CD4-positive, CD25-positive, alpha-beta regulatory T cell (primary cell): ENCODE measurements at regions not wholly inside any gene's neighbourhood (a gene's known extent, or its start where the extent isn't known, plus 50 kb on each side); places are given as distances from the start of the nearest gene placed in this dataset.

ENCODE experiments used
- ATAC-seq, 2 donors: fragments of 150-1000 bp; cut with Tn5 transposase; one replicate each; pipeline ENCODE4 v1.10.0; 2021; ENCODE audit warnings: low read depth in 2 of 2, moderate number of reproducible peaks in 2 of 2, moderate library complexity in 1 of 2
- DNase-seq, 3 donors: peaks; one replicate each; pipeline versions ENCODE4 v3.0.0 to v3.0.0-alpha.2; 2012 to 2022; ENCODE audit warnings: mixed read lengths in 1 of 3
- H3K27ac ChIP-seq: one replicate; pipeline ENCODE4 v1.7.0; 2013; ENCODE audit warnings: mild to moderate bottlenecking, low read length; ENCODE audit not compliant: insufficient read depth, poor library complexity, severe bottlenecking
- H3K27me3 ChIP-seq: one replicate; pipeline ENCODE4 v1.7.0; 2013; ENCODE audit warnings: low read length; ENCODE audit not compliant: control insufficient read depth, insufficient read depth
- H3K36me3 ChIP-seq: one replicate; pipeline ENCODE4 v1.7.0; 2013; ENCODE audit warnings: mild to moderate bottlenecking, low read length, moderate library complexity; ENCODE audit not compliant: control insufficient read depth, insufficient read depth
- H3K4me1 ChIP-seq: 2 replicates; pipeline ENCODE4 v1.7.0; 2013; ENCODE audit warnings: mild to moderate bottlenecking, low read length; ENCODE audit not compliant: insufficient read depth, control insufficient read depth, poor library complexity, severe bottlenecking
- H3K4me3 ChIP-seq: one replicate; pipeline ENCODE4 v1.7.0; 2013; ENCODE audit warnings: low read depth, mild to moderate bottlenecking, low read length, moderate library complexity
- H3K9me3 ChIP-seq, 2 experiments: 1 replicate in 1 of 2; 2 replicates in 1 of 2; pipeline ENCODE4 v1.7.0; 2013; ENCODE audit warnings: low read length in 2 of 2, mild to moderate bottlenecking in 1 of 2, moderate library complexity in 1 of 2; ENCODE audit not compliant: control insufficient read depth in 2 of 2
- H3K27ac Mint-ChIP-seq, 3 donors: one replicate each; pipeline ENCODE4 v1.8.0; 2020 to 2022; ENCODE audit warnings: mild to moderate bottlenecking in 3 of 3, mixed read lengths in 3 of 3, moderate library complexity in 2 of 3
- H3K27me3 Mint-ChIP-seq: one replicate; pipeline ENCODE4 v1.8.0; 2022; ENCODE audit warnings: mild to moderate bottlenecking, mixed read lengths
- H3K36me3 Mint-ChIP-seq: one replicate; pipeline ENCODE4 v1.8.0; 2020; ENCODE audit warnings: mixed read lengths
- H3K4me1 Mint-ChIP-seq, 4 donors: one replicate each; pipeline ENCODE4 v1.8.0; 2020 to 2022; ENCODE audit warnings: mixed read lengths in 4 of 4, mild to moderate bottlenecking in 1 of 4
- H3K4me3 Mint-ChIP-seq, 4 donors: one replicate each; pipeline ENCODE4 v1.8.0; 2020 to 2022; ENCODE audit warnings: mild to moderate bottlenecking in 4 of 4, mixed read lengths in 4 of 4, moderate library complexity in 3 of 4
- H3K9me3 Mint-ChIP-seq, 7 donors: one replicate each; pipeline ENCODE4 v1.8.0; 2020 to 2022; ENCODE audit warnings: mixed read lengths in 7 of 7, mild to moderate bottlenecking in 3 of 7, moderate library complexity in 2 of 7

GRCh38 chr4:151991884-151992167, 231.0 kb upstream of the GATB start:
- Mint-ChIP-seq H3K36me3 (peaks cover 3% of the 10 kb centered on the region), H3K27ac (peak overlapping the region; percentile 32 to 80 (median 72)), H3K27me3 (peaks cover 5% of the 10 kb centered on the region), H3K4me1 (peaks cover 21 to 56% (median 30%) of the 10 kb centered on the region in 4 donors), H3K9me3 (peaks cover 0 to 5% (median 1%) of the 10 kb centered on the region in 7 donors), H3K4me3 (peak overlapping the region in 2 of 4 donors; percentile 48 to 51)
- peaks cover 0 to 6% of the 10 kb centered on the region in 2 experiments for H3K9me3 ChIP-seq
- H3K36me3 ChIP-seq = no peaks in the 10 kb centered on the region
- DNase-seq (no peak), ATAC-seq (no peak)
- H3K27me3 ChIP-seq = no peaks in the 10 kb centered on the region
- no peak overlapping the region for H3K4me3 ChIP-seq
- peaks cover 27% of the 10 kb centered on the region for H3K4me1 ChIP-seq
- H3K27ac ChIP-seq = no peak overlapping the region

GRCh38 chr4:151991001-151991883, 230.4 kb upstream of the GATB start:
- H3K9me3 Mint-ChIP-seq = peaks cover 0 to 5% (median 1%) of the 10 kb centered on the region in 7 donors
- peak overlapping the region; percentile 80 to 85 (median 84) for H3K27ac Mint-ChIP-seq
- peak overlapping the region; percentile 23 to 61 (median 50) for H3K4me3 Mint-ChIP-seq
- peaks cover 27% of the 10 kb centered on the region for H3K4me1 ChIP-seq
- no peaks in the 10 kb centered on the region for H3K27me3 ChIP-seq
- H3K27ac ChIP-seq = peak overlapping the region; percentile 58
- peaks cover 5% of the 10 kb centered on the region for H3K27me3 Mint-ChIP-seq
- H3K4me3 ChIP-seq = peak overlapping the region; percentile 51
- H3K36me3 Mint-ChIP-seq = peaks cover 3% of the 10 kb centered on the region
- H3K4me1 Mint-ChIP-seq = peaks cover 21 to 56% (median 30%) of the 10 kb centered on the region in 4 donors
- no peak for ATAC-seq
- H3K36me3 ChIP-seq = no peaks in the 10 kb centered on the region
- DNase-seq = peak in 1 of 3 donors; percentile 47
- peaks cover 0 to 6% of the 10 kb centered on the region in 2 experiments for H3K9me3 ChIP-seq

GRCh38 chr4:151990201-151990600, 229.4 kb upstream of the GATB start:
- ATAC-seq = no peak
- no peak for DNase-seq
- no peaks in the 10 kb centered on the region for H3K36me3 ChIP-seq
- Mint-ChIP-seq H3K4me1 (peaks cover 21 to 56% (median 30%) of the 10 kb centered on the region in 4 donors), H3K27me3 (peaks cover 5% of the 10 kb centered on the region), H3K9me3 (peaks cover 0 to 8% (median 1%) of the 10 kb centered on the region in 7 donors), H3K4me3 (no peak overlapping the region), H3K27ac (peak overlapping the region in 2 of 3 donors; percentile 67 to 80), H3K36me3 (peaks cover 3% of the 10 kb centered on the region)
- H3K27ac ChIP-seq = no peak overlapping the region
- no peak overlapping the region for H3K4me3 ChIP-seq
- peaks cover 0 to 6% of the 10 kb centered on the region in 2 experiments for H3K9me3 ChIP-seq
- no peaks in the 10 kb centered on the region for H3K27me3 ChIP-seq
- H3K4me1 ChIP-seq = peaks cover 27% of the 10 kb centered on the region

- H3K27me3 Mint-ChIP-seq = peaks cover 5% of the 10 kb centered on the region
- no peak for DNase-seq
- H3K27ac ChIP-seq = no peak overlapping the region
- H3K27ac Mint-ChIP-seq = peak overlapping the region in 1 of 3 donors; percentile 17
- H3K9me3 ChIP-seq = no peaks in the 10 kb centered on the region
- peaks cover 27% of the 10 kb centered on the region for H3K4me1 ChIP-seq
- no peak overlapping the region for H3K4me3 ChIP-seq
- H3K36me3 ChIP-seq = no peaks in the 10 kb centered on the region
- H3K27me3 ChIP-seq = no peaks in the 10 kb centered on the region
- H3K4me3 Mint-ChIP-seq = no peak overlapping the region
- no peak for ATAC-seq
- H3K36me3 Mint-ChIP-seq = peaks cover 3% of the 10 kb centered on the region
- peaks cover 21 to 46% (median 26%) of the 10 kb centered on the region in 4 donors for H3K4me1 Mint-ChIP-seq
- H3K9me3 Mint-ChIP-seq = peaks cover 0 to 8% (median 0%) of the 10 kb centered on the region in 7 donors
These were observed 227.8 kb upstream of the GATB start for GRCh38 chr4:151988591-151988990.

GRCh38 chr4:151987606-151988005, 226.8 kb upstream of the GATB start:
- Histone ChIP-seq H3K9me3 (no peaks in the 10 kb centered on the region), H3K4me1 (peaks cover 23% of the 10 kb centered on the region), H3K4me3 (no peak overlapping the region), H3K36me3 (no peaks in the 10 kb centered on the region), H3K27me3 (no peaks in the 10 kb centered on the region), H3K27ac (no peak overlapping the region)
- no peak overlapping the region for H3K27ac Mint-ChIP-seq
- peaks cover 16 to 36% (median 18%) of the 10 kb centered on the region in 4 donors for H3K4me1 Mint-ChIP-seq
- no peak overlapping the region for H3K4me3 Mint-ChIP-seq
- no peak for DNase-seq
- peaks cover 5% of the 10 kb centered on the region for H3K27me3 Mint-ChIP-seq
- H3K9me3 Mint-ChIP-seq = peaks cover 0 to 8% (median 0%) of the 10 kb centered on the region in 7 donors
- no peaks in the 10 kb centered on the region for H3K36me3 Mint-ChIP-seq
- ATAC-seq = no peak

GRCh38 chr4:151983854-151984253, 223.0 kb upstream of the GATB start:
- H3K4me3 Mint-ChIP-seq = no peak overlapping the region
- H3K9me3 Mint-ChIP-seq = peaks cover 0 to 9% (median 2%) of the 10 kb centered on the region in 7 donors
- no peak for ATAC-seq
- DNase-seq = no peak
- no peak overlapping the region for H3K27ac Mint-ChIP-seq
- no peaks in the 10 kb centered on the region for H3K4me1 ChIP-seq
- H3K9me3 ChIP-seq = no peaks in the 10 kb centered on the region
- peaks cover 0 to 3% (median 1%) of the 10 kb centered on the region in 4 donors for H3K4me1 Mint-ChIP-seq
- H3K27me3 ChIP-seq = no peaks in the 10 kb centered on the region
- no peak overlapping the region for H3K27ac ChIP-seq
- peaks cover 5% of the 10 kb centered on the region for H3K27me3 Mint-ChIP-seq
- no peaks in the 10 kb centered on the region for H3K36me3 ChIP-seq
- H3K4me3 ChIP-seq = no peak overlapping the region
- no peaks in the 10 kb centered on the region for H3K36me3 Mint-ChIP-seq

GRCh38 chr4:151979819-151980218, 219.0 kb upstream of the GATB start:
- no peak overlapping the region for H3K4me3 ChIP-seq
- Mint-ChIP-seq H3K4me3 (no peak overlapping the region), H3K9me3 (peaks cover 0 to 24% (median 13%) of the 10 kb centered on the region in 7 donors), H3K4me1 (peaks cover 0 to 3% (median 0%) of the 10 kb centered on the region in 4 donors), H3K36me3 (peaks cover 13% of the 10 kb centered on the region), H3K27ac (no peak overlapping the region), H3K27me3 (no peaks in the 10 kb centered on the region)
- peaks cover 3% of the 10 kb centered on the region for H3K27me3 ChIP-seq
- no peak for DNase-seq
- no peaks in the 10 kb centered on the region for H3K36me3 ChIP-seq
- H3K9me3 ChIP-seq = peaks cover 17% of the 10 kb centered on the region in 2 experiments
- no peak for ATAC-seq
- H3K27ac ChIP-seq = no peak overlapping the region
- no peaks in the 10 kb centered on the region for H3K4me1 ChIP-seq
